HuH-7 (cell line): ENCODE measurements at regions not wholly inside any gene's neighbourhood (a gene's known extent, or its start where the extent isn't known, plus 50 kb on each side); places are given as distances from the start of the nearest gene placed in this dataset.

Experiments
- DNase-seq: peaks from one replicate; pipeline ENCODE4 v3.0.0; 2011; ENCODE audit warnings: low spot score

- DNase-seq = no peak
Measured at GRCh38 chr12:107226126-107226525, 132.8 kb upstream of the CRY1 start.

- no peak for DNase-seq
Measured at GRCh38 chr12:107228076-107228475, 134.7 kb upstream of the CRY1 start.

- DNase-seq = no peak
Measured at GRCh38 chr12:107229827-107230226, 136.5 kb upstream of the CRY1 start.

DNA sequence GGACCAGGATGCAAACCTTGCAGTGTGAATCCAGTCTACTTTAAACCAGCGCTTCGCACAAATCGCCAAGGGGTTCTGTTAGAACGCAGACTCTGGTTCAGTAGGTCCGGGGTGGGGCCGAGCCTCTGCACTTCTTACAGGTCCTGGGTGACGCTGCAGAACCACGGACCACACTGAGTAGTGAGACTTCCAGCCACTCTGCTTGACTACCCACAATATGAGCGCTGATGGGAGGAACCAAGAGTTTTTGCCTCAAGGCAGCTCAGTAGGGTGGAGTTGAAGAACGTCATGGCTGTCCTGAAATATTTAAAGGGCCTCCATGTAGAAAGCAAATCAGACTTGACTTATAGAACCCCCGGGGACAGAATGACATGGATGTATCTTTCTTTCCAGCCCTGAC, 138.0 kb upstream of the CRY1 start:
- no peak for DNase-seq

DNA sequence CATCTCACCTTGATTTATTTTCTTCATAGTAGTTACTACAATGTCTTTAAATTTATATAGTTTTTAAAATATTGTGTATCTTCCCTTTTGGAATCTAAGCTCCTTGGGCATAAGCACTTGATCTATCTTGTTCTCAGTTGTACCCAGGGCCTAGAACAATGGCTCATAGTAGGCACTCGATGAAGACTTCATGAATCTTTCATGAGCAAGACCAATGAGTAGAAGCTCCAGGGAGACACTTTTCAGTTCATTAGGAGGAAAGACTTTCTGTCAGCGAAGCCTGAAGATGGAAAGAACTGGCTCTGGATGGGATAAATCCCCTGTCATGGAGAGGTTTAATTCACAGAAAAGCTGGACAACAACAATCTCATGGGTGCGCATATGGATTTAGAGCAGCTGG, 140.2 kb upstream of the CRY1 start:
- DNase-seq = no peak

- DNase-seq = no peak
Measured at GRCh38 chr12:107235600-107235999, 142.3 kb upstream of the CRY1 start.

DNA sequence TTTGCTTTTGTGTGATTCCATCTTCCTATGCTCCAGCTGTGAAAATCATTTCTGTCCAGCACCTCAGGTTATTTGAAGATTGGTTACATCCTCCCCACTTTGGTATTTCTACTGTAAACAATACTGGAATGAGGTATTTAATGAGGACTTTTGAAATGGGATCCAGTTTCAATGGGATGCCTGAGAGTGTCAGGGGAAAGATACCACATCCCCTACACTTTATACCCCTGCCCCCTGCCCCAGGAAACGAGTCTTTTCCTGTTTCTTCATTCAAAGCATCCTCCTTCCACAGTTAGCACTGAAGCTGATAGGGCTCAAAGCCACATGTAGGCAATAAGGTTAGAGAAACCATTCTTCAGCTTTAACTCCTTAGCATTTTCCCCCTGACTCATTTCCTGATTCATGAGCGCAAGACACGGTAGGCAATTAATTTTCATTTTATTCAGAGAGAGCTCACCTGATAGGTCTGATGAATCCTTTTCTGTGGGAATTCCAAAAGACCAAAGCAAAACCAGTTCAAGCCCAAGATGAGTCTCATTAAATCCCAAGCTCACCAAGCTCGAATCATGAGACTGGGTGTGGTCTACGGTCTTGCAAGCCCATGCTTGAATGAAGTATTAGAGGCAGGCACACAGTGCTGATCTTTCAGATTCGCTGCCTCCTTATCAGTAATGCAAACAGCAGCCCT, 143.6 kb upstream of the CRY1 start:
- no peak for DNase-seq

- no peak for DNase-seq
Measured at GRCh38 chr12:107238296-107238695, 144.9 kb upstream of the CRY1 start.

GRCh38 chr12:107241411-107241810, 148.1 kb upstream of the CRY1 start:
- DNase-seq = no peak

DNA sequence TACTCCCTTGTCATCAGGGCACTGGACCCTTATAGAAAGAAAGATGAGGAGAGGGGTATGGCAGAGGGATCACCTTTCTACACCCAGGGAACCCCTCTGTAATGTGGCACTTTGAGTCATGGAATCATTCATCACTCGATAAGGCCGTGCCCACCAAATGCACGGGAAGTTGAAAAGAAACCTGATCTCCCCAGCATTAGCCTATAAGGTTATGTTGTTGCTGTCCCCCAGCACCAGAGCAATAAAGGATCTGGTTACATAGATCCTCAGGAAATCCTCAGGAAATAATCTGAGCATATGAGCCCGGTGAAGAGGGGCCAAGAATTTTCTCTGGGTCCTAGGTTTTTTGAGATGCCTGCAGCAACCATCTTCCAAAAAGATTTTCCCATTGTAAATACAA, 148.8 kb upstream of the CRY1 start:
- DNase-seq = no peak

GRCh38 chr12:107243341-107243740, 150.0 kb upstream of the CRY1 start:
- no peak for DNase-seq

GRCh38 chr12:107244584-107244983, 151.2 kb upstream of the CRY1 start:
- DNase-seq = no peak

DNA sequence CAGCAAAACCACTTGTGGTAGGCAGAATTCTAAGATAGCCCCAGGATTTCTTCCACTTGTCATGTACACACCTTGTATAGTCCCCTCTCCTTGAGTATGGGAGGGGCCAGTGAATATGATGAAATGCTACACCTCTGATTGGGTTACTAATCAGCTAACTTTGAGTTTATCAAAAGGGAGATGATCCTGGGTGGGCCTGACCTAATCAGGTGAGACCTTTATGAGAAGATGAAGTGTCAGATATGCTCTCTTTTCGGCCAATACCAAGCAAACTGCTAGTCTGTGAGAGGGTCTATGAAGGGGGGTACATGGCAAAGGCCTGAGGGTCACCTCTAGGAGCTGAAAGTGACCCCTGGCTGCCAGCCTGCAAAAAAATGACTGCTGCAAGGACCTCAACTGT, 154.3 kb upstream of the CRY1 start:
- no peak for DNase-seq

DNA sequence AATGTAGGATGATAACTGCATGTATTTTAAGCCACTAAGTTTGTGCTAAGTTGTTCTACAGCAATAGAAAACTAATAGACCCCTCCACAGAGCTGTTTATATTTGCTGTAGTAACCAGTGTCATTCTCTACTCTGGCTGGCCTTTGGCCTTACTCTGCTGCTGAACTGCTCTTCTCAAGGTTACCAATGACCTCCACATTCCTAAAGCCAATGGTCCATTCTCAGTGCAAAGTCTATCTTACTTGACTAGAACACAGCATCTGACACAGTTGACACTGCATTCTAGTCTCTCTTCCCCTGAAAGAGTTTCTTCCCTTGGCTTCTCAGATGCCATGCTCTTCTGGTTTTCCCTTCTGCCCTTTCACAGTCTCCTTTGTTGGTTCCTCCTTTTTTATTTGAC, 154.8 kb upstream of the CRY1 start:
- DNase-seq = no peak

DNA sequence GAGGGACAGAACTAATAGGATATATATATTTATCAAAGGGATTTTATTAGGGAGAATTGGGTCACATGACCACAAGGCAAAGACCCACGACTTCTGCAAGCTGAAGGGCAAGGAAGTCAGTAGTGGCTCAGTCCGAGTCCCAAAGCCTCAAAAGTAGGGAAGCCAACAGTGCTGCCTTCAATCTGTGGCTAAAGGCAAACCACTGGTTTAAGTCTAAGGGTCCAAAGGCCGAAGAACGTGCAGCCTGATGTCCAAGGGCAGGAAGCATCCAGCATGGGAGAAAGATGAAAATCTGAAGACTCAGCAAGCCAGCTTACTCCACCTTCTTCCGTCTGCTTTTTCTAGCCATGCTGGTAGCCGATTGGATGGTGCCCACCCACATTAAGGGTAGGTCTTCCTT, 157.9 kb upstream of the CRY1 start:
- DNase-seq = no peak

GRCh38 chr12:107253361-107253760, 160.0 kb upstream of the CRY1 start:
- DNase-seq = no peak

- no peak for DNase-seq
Measured at GRCh38 chr12:107254258-107254856, 161.0 kb upstream of the CRY1 start.

- no peak for DNase-seq
Measured at GRCh38 chr12:107258780-107259179, 165.4 kb upstream of the CRY1 start.

GRCh38 chr12:107263980-107264379, 170.6 kb upstream of the CRY1 start:
- no peak for DNase-seq

GRCh38 chr12:107264667-107265066, 171.3 kb upstream of the CRY1 start:
- DNase-seq = no peak

- DNase-seq = no peak
Measured at GRCh38 chr12:107267604-107268003, 174.3 kb upstream of the CRY1 start.

DNA sequence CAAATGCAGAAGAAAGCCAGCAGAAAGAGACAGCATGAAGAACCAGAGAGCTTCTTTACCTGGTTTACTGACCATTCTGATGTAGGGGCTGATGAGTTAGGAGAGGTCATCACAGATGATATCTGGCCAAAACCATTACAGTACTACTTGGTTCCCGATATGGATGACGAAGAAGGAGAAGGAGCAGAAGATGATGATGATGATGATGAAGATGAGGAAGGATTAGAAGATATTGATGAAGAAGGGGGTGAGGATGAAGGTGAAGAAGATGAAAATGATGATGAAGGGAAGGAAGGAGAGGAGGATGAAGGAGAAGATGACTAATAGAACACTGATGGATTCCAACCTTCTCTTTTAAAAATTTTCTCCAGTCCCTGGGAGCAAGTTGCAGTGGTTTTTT, 178.2 kb upstream of the CRY1 start:
- DNase-seq = no peak

DNA sequence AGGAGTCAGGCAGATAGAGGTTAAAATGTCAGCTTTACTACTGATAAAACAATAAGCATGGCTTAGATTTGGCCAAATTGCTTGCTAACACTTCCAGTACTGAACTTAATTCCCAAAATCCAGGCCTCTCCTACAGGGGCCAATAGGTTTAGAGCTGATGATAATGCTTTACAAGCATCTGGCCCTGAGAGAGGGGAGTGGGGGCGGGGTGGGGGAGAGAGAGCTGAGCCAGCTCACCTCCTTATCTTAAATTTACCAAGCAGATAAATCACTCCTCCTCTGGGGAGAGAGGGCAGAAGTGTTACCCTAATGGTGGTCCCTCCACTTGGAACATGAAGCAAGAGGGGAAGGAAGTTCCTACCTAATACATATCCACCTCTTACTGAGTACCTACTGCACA, 182.2 kb upstream of the CRY1 start:
- DNase-seq = no peak

DNA sequence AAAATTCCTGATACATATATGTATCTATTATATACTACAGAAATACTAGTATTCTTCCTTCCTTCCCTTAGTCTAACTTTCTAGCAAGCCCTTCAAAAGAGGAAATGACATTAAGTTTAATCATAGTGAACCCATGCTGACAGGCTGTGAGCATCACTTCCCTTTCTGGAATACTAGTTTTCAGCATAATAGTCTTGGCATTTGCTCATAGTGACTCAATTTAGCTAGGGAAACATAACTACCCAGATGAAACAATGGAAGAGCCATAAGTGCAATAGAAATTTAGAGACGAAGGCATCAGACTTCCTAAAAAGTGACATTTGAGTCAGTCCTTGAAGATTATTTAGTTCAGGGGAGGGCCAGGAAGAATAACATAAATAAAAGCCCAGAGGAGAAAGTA, 184.5 kb upstream of the CRY1 start:
- no peak for DNase-seq
